ENCODE measurements at regions not wholly inside any gene's neighbourhood (a gene's known extent, or its start where the extent isn't known, plus 50 kb on each side); places are given as distances from the start of the nearest gene placed in this dataset.

DNA sequence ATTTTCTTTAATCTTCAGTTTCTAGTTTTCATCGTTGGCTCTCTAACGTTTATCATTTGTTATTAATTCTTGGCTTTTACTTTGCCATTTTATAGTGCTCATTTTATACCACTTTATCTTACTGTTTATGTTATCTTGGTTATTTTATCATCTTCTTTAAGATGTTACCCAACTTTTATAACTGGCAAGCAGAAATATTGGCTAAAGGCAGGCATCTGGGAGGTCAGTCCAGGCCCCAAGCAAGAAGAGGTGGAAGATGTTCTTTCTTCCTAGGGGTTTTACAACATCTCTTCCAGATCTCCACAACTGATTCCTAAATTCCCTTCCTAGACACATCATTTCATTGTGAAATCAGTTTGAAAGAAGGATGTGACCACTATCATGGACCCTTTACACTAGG is 208.1 kb downstream of the AHR start:
- TF ChIP-seq, protein P1, sequence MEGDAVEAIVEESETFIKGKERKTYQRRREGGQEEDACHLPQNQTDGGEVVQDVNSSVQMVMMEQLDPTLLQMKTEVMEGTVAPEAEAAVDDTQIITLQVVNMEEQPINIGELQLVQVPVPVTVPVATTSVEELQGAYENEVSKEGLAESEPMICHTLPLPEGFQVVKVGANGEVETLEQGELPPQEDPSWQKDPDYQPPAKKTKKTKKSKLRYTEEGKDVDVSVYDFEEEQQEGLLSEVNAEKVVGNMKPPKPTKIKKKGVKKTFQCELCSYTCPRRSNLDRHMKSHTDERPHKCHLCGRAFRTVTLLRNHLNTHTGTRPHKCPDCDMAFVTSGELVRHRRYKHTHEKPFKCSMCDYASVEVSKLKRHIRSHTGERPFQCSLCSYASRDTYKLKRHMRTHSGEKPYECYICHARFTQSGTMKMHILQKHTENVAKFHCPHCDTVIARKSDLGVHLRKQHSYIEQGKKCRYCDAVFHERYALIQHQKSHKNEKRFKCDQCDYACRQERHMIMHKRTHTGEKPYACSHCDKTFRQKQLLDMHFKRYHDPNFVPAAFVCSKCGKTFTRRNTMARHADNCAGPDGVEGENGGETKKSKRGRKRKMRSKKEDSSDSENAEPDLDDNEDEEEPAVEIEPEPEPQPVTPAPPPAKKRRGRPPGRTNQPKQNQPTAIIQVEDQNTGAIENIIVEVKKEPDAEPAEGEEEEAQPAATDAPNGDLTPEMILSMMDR (IDR thresholded peaks at IDR 0.05) = no peak
- TF ChIP-seq POLR2A (IDR thresholded peaks at IDR 0.05) (no peak), POLR2AphosphoS5 (IDR thresholded peaks at IDR 0.05) (no peak)

All from breast epithelium (tissue), 3 donors.